ENCODE measurements at regions not wholly inside any gene's neighbourhood (a gene's known extent, or its start where the extent isn't known, plus 50 kb on each side); places are given as distances from the start of the nearest gene placed in this dataset.

GRCh38 chr13:30119476-30119875, 187.9 kb downstream of the KATNAL1 start:
- H3K36me3 ChIP-seq (replicated peaks; ENCODE audit: control insufficient read depth, insufficient read depth, low read length): no peaks in the 10 kb centered on the region
- no peaks in the 10 kb centered on the region for H3K27me3 ChIP-seq (ENCODE audit: control insufficient read depth, insufficient read depth, low read length)
- no peak overlapping the region for H3K4me3 ChIP-seq (ENCODE audit: insufficient read depth, low read depth, low read length)
- DNase-seq: no peak

- no peak overlapping the region for H3K4me3 ChIP-seq (ENCODE audit: insufficient read depth, low read depth, low read length)
- 0 out of 2 replicates have a peak, but pooled peaks cover 2% of the 10 kb centered on the region for H3K27me3 ChIP-seq (ENCODE audit: control insufficient read depth, insufficient read depth, low read length)
- H3K36me3 ChIP-seq (replicated peaks; ENCODE audit: control insufficient read depth, insufficient read depth, low read length): no peaks in the 10 kb centered on the region
- no peak for DNase-seq
These were observed 191.0 kb downstream of the KATNAL1 start for GRCh38 chr13:30116379-30116778.

- Histone ChIP-seq H3K27me3 (ENCODE audit: control insufficient read depth, insufficient read depth, low read length) (0 out of 2 replicates have a peak, but pooled peaks cover 2% of the 10 kb centered on the region), H3K36me3 (replicated peaks; ENCODE audit: control insufficient read depth, insufficient read depth, low read length) (no peaks in the 10 kb centered on the region), H3K4me3 (ENCODE audit: insufficient read depth, low read depth, low read length) (no peak overlapping the region; the same call in 1 of the 2 replicates)
- no peak for DNase-seq
These were observed 192.1 kb downstream of the KATNAL1 start for GRCh38 chr13:30115257-30115600.

GRCh38 chr13:30114571-30115256, 192.6 kb downstream of the KATNAL1 start:
- no peaks in the 10 kb centered on the region for H3K36me3 ChIP-seq (replicated peaks; ENCODE audit: control insufficient read depth, insufficient read depth, low read length)
- H3K27me3 ChIP-seq (ENCODE audit: control insufficient read depth, insufficient read depth, low read length): 0 out of 2 replicates have a peak, but pooled peaks cover 2% of the 10 kb centered on the region
- peak overlapping the region; percentile 45 for H3K4me3 ChIP-seq (ENCODE audit: insufficient read depth, low read depth, low read length)
- peak; percentile 94 for DNase-seq

- no peak for DNase-seq
These were observed 193.3 kb downstream of the KATNAL1 start for GRCh38 chr13:30113983-30114570.

GRCh38 chr13:30113551-30113950, 193.8 kb downstream of the KATNAL1 start:
- H3K4me3 ChIP-seq (ENCODE audit: insufficient read depth, low read depth, low read length): no peak overlapping the region
- no peaks in the 10 kb centered on the region for H3K36me3 ChIP-seq (replicated peaks; ENCODE audit: control insufficient read depth, insufficient read depth, low read length)
- H3K27me3 ChIP-seq (ENCODE audit: control insufficient read depth, insufficient read depth, low read length): 0 out of 2 replicates have a peak, but pooled peaks cover 2% of the 10 kb centered on the region
- no peak for DNase-seq

More at GRCh38 chr13:30113983-30114570, 193.3 kb downstream of the KATNAL1 start:
- Histone ChIP-seq H3K27me3 (ENCODE audit: control insufficient read depth, insufficient read depth, low read length) (0 out of 2 replicates have a peak, but pooled peaks cover 2% of the 10 kb centered on the region), H3K4me3 (ENCODE audit: insufficient read depth, low read depth, low read length) (0 out of 2 replicates have a peak overlapping the region, but pooled peaks have one; percentile 45), H3K36me3 (replicated peaks; ENCODE audit: control insufficient read depth, insufficient read depth, low read length) (no peaks in the 10 kb centered on the region)

GRCh38 chr13:30112602-30113435, 194.5 kb downstream of the KATNAL1 start:
- H3K36me3 ChIP-seq (replicated peaks; ENCODE audit: control insufficient read depth, insufficient read depth, low read length): no peaks in the 10 kb centered on the region
- H3K27me3 ChIP-seq (ENCODE audit: control insufficient read depth, insufficient read depth, low read length): 0 out of 2 replicates have a peak, but pooled peaks cover 2% of the 10 kb centered on the region
- DNase-seq: peak; percentile 83
- H3K4me3 ChIP-seq (ENCODE audit: insufficient read depth, low read depth, low read length): no peak overlapping the region

- no peaks in the 10 kb centered on the region for H3K36me3 ChIP-seq (replicated peaks; ENCODE audit: control insufficient read depth, insufficient read depth, low read length)
- no peak overlapping the region for H3K4me3 ChIP-seq (ENCODE audit: insufficient read depth, low read depth, low read length)
- H3K27me3 ChIP-seq (ENCODE audit: control insufficient read depth, insufficient read depth, low read length): 0 out of 2 replicates have a peak, but pooled peaks cover 2% of the 10 kb centered on the region
- DNase-seq: peak; percentile 71
These were observed 195.5 kb downstream of the KATNAL1 start for GRCh38 chr13:30111810-30112209.

GRCh38 chr13:30110301-30111070, 196.9 kb downstream of the KATNAL1 start:
- no peak overlapping the region for H3K4me3 ChIP-seq (ENCODE audit: insufficient read depth, low read depth, low read length)
- 0 out of 2 replicates have a peak, but pooled peaks cover 2% of the 10 kb centered on the region for H3K27me3 ChIP-seq (ENCODE audit: control insufficient read depth, insufficient read depth, low read length)
- no peak for DNase-seq
- H3K36me3 ChIP-seq (replicated peaks; ENCODE audit: control insufficient read depth, insufficient read depth, low read length): no peaks in the 10 kb centered on the region

- Histone ChIP-seq H3K27me3 (ENCODE audit: control insufficient read depth, insufficient read depth, low read length) (0 out of 2 replicates have a peak, but pooled peaks cover 2% of the 10 kb centered on the region), H3K4me3 (ENCODE audit: insufficient read depth, low read depth, low read length) (no peak overlapping the region), H3K36me3 (replicated peaks; ENCODE audit: control insufficient read depth, insufficient read depth, low read length) (no peaks in the 10 kb centered on the region)
- DNase-seq: no peak
These were observed 197.7 kb downstream of the KATNAL1 start for GRCh38 chr13:30109471-30110135.

GRCh38 chr13:30108913-30109237, 198.5 kb downstream of the KATNAL1 start:
- no peak for DNase-seq
- H3K36me3 ChIP-seq (replicated peaks; ENCODE audit: control insufficient read depth, insufficient read depth, low read length): no peaks in the 10 kb centered on the region
- no peak overlapping the region for H3K4me3 ChIP-seq (ENCODE audit: insufficient read depth, low read depth, low read length)
- 0 out of 2 replicates have a peak, but pooled peaks cover 2% of the 10 kb centered on the region for H3K27me3 ChIP-seq (ENCODE audit: control insufficient read depth, insufficient read depth, low read length)

GRCh38 chr13:30108216-30108912, 199.0 kb downstream of the KATNAL1 start:
- Histone ChIP-seq H3K27me3 (ENCODE audit: control insufficient read depth, insufficient read depth, low read length) (0 out of 2 replicates have a peak, but pooled peaks cover 2% of the 10 kb centered on the region), H3K36me3 (replicated peaks; ENCODE audit: control insufficient read depth, insufficient read depth, low read length) (no peaks in the 10 kb centered on the region), H3K4me3 (ENCODE audit: insufficient read depth, low read depth, low read length) (no peak overlapping the region)
- no peak for DNase-seq

- Histone ChIP-seq H3K36me3 (replicated peaks; ENCODE audit: control insufficient read depth, insufficient read depth, low read length) (no peaks in the 10 kb centered on the region), H3K4me3 (ENCODE audit: insufficient read depth, low read depth, low read length) (no peak overlapping the region), H3K27me3 (ENCODE audit: control insufficient read depth, insufficient read depth, low read length) (0 out of 2 replicates have a peak, but pooled peaks cover 2% of the 10 kb centered on the region)
- DNase-seq: no peak
These were observed 199.7 kb downstream of the KATNAL1 start for GRCh38 chr13:30107521-30108136.

Data from H7 (cell line).